ENCODE measurements at regions not wholly inside any gene's neighbourhood (a gene's known extent, or its start where the extent isn't known, plus 50 kb on each side); places are given as distances from the start of the nearest gene placed in this dataset.
"Not testable (repeated sequence)": the region's sequence is repeated elsewhere in the genome, so short reads cannot be mapped to it uniquely, and the experiment has no call there.

DNA sequence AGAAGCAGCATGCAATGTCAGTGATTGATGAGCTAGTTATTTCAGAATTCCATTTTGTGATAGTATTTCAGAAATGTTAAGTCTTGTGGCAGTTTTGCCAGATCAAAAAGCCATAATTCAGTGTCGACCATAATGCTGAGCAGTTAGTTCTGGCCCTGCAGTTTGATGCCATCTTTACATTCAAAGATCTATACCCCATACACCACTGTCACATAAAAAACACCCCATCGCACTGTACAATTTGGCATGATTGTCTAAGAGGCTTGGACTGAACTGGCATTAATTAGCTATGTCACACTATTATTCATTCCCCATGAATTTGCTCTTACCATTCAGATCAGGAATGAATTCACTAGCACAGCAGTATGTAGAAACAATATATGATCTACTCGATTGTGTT lies 127.7 kb upstream of the EPHA3 start:
- DNase-seq: no peak

DNA sequence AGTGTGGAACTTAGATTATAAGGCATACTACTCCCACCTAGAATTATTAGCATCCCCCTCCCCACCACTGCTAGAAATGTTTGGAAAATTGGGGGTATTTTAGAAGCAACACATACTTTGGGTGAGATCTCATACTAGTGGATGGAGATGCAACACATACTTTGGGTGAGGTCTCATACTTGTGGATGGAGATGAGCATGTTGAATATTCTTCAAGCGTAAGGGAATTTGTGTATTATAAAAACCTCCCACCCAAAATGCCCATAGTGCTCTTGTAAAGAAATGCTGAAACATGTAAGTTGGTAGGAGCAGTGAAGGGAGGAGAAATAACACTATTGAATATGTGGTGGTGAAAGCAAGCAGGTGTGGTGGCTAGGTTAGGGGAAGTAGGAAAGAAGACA lies 124.0 kb upstream of the EPHA3 start:
- no peak for DNase-seq

DNA sequence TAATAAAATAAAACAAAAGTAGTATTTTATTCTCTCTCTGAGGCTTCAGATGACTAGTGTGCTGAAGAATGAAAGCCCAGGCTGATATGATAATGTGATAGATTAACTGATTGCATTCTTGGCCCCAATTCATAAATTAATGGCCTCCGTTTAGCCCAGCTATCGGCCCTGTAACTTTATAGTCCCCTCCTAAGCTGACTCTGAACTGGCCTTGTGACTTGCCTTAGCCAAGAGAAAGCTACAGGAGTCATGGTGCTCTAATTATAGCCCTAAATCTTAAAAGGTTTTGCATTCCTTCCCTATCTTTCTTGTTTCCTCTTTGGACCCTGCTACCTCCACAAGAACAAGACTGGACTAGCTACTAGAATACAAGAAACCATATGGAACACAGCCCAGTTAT lies 123.2 kb upstream of the EPHA3 start:
- no peak for DNase-seq

DNA sequence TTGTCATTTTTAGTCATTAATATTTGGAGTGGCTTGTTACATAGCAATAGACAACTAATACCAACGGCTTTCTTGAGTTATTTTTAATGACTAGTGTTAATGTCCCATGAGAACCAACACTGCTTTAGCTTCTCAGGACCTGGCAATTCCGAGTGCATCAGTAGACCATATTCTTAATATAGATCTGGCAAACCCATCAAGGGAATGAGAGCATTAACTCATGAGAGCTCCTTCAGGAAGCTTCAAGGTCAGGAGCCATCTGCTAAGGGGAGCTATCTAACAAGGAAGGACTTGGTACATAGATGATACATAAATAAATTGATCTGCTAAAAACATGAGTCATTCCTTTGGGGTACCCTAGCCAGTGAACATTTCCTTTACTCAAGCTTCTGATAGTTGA lies 122.6 kb upstream of the EPHA3 start:
- DNase-seq: no peak

DNA sequence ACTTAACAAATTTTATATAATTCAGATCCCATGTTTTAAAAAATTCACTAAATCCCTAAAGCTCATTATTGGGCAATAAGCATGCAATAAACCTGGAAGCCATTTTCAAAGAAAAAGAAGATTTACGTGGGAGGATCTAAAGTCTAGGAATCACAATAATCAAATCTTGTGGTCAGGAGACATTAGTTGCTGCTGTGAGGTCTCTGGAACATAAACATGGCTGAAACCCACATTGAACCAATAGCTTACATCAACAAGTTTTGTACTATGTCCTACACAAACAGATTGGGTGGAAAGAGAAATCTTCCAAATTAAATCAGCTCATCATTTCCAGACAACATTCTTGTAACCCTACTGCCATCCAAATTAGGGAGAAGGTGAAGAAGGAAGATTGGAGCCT lies 121.9 kb upstream of the EPHA3 start:
- no peak for DNase-seq

DNA sequence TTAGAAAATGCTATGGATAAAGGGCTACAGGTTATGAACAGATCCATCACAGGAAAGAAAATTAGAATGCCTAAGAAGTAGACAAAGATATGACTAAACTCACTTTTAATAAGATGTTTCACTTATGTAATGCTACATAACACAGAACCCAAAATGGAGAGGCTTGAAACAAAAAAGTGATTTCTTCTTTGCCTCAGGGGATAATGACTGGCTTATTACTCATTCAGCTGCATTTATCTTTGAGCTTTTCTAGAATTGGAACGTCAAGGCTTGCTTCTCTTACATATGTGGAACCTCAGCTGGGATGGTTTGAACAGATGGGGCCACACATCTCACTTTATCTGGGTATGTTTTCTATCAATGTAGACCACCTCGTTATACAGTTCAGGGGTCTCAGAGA lies 120.6 kb upstream of the EPHA3 start:
- DNase-seq: peak; percentile 75

DNA sequence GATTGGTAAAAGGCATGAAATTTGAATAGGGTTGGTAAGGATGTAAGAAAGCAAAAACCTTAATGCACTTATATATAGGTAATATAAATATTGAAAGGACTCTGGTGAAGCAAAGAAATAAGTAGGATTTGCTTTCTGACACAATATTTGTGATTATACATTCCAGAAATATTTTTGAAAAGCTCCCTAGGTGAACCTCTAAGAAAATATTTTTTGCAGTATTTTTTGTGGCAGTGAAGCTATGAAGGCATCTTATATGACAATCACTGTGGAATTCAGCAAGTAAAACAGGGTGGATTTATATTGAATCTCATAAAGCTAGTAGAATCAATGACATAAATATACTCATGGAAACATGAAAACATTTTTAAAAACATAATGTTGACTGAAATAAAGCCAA lies 119.6 kb upstream of the EPHA3 start:
- DNase-seq: no peak

DNA sequence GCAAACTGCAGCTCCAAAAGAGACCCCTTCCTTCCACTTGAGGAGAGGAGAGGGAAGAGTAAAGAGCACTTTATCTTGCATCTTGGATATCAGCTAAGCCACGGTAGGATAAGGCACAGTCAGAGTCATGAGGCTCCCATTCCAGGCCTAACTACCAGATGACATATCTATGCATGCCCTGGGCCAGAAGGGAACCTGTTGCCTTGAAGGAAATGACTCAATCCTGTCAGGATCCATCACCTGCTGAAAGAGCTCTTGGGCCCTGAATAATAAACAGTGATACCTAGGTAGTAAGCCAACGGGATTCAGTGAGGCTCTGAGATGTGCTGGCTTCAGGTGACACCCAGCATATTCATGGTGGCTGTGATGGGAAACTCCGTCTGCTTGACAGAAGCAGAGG lies 118.5 kb upstream of the EPHA3 start:
- no peak for DNase-seq

- DNase-seq: no peak
Measured at GRCh38 chr3:88991496-88991895, 115.9 kb upstream of the EPHA3 start.

DNA sequence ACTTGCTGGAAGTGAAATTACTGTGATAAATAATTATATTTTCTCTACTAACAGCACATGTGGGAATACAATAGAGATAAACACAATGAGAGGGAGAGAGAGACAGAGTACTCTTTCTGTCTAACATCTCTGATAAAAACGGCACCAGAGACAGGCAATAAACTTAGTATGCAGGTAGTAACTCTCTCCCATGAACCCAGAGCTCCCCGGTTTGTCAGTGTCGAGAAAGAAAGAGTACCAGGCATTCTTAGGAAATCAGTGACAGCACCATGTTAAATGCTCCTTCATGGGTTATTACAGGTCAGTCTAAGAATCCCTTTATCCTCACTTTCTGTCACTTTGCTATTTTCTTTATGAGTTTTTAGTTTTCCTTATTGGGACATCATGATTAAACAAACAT lies 110.7 kb upstream of the EPHA3 start:
- DNase-seq: no peak

GRCh38 chr3:88997260-88997659 lies 110.2 kb upstream of the EPHA3 start:
- no peak for DNase-seq

- no peak for DNase-seq
Measured at GRCh38 chr3:89000886-89001285, 106.5 kb upstream of the EPHA3 start.

DNA sequence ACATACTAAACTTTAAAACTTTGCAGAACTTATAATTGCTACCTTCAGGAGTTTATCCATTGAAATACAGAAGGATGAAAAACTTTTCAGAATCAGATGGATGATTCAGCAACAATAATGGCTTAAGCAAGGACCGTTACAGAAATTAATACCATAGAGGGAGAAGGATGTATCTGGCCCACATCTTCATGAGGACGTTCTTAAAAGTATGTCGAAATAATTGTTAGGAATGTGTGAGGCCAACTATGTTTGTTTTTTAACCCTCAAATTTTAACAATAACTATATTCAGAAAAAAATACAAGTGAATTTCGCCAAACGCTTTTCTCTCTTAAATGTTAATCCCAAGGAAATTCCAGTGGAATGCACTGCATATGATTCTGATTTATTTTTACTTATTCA lies 105.2 kb upstream of the EPHA3 start:
- no peak for DNase-seq

DNA sequence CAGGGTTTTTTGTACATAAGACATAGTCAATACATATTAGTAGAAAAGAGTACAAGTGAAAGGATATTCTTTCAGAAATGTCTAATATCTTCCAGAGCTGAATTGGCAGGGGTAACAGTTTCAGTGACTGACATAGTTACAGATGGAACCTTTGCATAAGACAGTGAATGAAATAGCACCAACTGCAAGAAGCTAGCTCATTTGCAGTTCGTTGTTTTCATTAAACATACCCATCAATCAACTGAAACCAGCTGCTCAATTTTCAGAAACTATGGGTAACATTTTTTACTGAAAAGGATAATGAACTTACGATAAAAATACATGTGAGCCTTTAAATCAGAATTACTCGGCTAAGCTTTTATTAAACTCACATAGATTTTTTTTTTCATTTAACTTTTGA lies 93.9 kb upstream of the EPHA3 start:
- no peak for DNase-seq

DNA sequence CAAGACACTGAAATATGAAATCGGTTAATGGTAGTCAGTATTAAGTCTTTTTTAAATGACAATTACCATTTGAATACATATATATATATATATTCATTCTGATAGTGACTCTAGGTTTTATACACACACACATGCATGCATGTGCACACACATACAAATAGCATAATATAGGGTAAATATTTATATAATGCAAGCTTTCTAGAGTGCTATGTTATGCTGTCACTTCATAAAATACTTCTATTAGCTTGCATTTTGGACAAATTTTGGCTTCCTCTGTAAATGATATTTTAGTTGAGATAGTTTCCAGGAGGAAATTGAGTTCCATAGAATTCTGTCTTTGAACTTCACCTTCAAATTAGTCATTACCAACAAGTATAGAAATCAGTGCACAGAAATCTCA lies 89.9 kb upstream of the EPHA3 start:
- no peak for DNase-seq

DNA sequence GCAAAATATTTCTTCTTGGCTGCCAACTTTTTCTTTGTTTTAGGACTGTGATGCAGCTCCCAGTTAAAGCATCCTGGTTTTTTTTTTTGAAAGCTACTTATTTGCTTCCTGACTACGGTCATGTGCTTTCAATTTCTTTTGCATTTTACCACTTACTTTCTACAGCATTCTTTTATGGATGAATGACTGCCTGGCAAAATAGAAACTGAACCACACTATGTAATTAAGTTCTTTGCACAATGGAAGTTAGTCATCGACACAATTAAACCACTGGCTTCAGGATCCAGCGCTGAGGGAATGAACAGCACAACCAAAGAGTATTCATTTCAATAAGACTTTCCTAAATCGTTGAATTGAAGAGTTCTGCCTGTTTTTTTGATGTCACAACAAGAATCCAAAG lies 82.2 kb upstream of the EPHA3 start:
- DNase-seq: peak; percentile 19

DNA sequence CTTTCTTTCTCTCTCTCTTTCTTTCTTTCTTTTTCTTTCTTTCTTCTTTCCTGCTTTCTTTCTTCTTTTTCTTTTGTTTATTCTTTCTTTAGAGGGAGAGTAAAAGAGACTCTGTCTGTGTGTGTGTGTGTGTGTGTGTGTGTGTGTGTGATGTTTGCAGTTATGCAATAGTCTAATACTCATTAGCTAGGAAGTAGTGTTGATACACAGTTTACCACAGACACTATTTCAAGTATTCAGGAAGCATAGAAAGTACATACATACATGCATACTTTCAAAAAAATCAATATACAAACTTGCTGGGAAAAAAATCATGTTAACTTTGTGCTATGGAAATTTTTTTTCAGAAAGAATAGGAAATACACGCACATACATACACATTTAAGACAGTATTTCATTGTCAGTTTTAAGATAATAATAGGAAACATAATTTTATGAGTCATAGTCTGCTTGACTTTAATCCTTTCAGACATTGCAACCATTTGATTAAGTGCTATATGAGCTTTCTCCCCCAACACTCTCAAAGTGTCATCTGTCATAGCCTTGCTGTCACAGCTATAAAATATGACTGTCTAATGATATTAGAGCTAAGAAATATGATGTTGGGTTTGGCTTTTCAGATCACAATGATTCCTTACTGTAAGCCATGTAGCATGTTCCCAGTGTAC lies 74.9 kb upstream of the EPHA3 start:
- DNase-seq: no peak

DNA sequence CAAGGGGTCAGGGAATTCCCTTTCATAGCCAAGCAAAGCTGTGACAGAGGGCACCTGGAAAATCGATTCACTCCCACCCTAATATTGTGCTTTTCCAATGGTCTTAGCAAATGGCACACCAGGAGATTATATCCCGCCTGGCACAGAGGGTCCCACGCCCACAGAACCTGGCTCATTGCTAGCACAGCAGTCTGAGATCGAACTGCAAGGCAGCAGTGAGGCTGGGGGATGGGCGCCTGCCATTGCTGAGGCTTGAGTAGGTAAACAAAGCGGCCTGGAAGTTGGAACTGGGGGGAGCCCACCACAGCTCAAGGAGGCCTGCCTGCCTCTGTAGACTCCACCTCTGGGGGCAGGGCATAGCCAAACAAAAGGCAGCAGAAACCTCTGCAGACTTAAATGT lies 72.7 kb upstream of the EPHA3 start:
- not testable (repeated sequence) for DNase-seq

GRCh38 chr3:89038869-89039268 lies 68.6 kb upstream of the EPHA3 start:
- no peak for DNase-seq

DNA sequence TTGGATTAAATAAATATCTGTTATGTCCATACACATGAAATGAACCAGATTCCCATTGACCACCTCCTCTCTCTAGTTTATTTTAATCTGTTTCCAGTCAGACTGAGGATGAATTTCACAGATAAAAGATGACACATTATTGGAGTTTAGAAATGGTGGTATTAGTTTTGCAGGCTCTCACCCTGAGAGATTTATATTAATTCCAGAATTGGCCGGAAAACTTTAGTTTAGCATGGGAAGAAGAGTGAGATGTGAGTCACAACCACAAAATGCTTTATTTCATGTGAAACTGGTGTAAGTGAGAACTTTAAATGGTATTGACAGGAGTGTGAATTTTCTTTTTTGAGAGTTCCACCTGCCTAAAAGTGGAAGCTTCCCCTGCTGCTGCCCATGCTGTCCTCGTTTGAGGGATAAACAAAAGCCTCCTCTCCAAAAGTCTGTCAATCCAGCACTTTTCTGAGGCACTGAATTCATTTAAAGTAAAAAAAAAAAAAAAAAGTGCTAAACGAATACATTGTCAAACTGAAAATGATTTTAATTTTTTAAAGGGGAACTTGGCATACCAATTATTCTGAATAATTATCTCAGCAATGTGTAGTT lies 65.1 kb upstream of the EPHA3 start:
- no peak for DNase-seq

- DNase-seq: no peak
Measured at GRCh38 chr3:89043406-89043932, 64.0 kb upstream of the EPHA3 start.

DNA sequence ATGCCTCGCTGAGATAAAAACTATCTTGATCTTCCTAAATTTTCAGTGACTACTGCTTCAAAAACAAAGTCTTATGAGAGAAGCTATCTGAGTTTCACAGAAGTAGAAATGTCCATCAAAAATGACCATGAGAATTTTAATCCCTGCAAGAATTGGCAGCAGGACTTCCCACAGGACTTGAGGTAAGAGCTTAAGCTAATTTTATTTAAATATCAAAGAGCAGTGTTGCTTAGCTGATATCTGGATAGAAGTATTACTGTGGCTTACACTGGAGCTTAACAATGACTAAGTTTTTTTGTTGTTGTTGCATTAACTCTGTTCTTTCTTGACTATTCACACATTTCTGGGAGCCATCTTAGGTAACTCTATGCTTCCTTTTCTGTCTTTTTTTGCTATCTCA lies 60.8 kb upstream of the EPHA3 start:
- no peak for DNase-seq

- DNase-seq: no peak
Measured at GRCh38 chr3:89049119-89049518, 58.3 kb upstream of the EPHA3 start.

GRCh38 chr3:89052386-89052785 lies 55.0 kb upstream of the EPHA3 start:
- no peak for DNase-seq

GRCh38 chr3:89057398-89057797 lies 50.0 kb upstream of the EPHA3 start:
- DNase-seq: no peak

Data from amniotic stem cell (primary cell).